MG63 (cell line): ENCODE measurements at regions not wholly inside any gene's neighbourhood (a gene's known extent, or its start where the extent isn't known, plus 50 kb on each side); places are given as distances from the start of the nearest gene placed in this dataset.

ENCODE experiments used
- DNase-seq: peaks from one replicate; pipeline ENCODE4 v3.0.0-alpha.2; 2020
- H3K27me3 ChIP-seq: fragments of 250-450 bp; sonication (Bioruptor Pico); 2 replicates; pipeline ENCODE4 v1.5.1; 2020; ENCODE audit warnings: mild to moderate bottlenecking, moderate library complexity
- H3K36me3 ChIP-seq: fragments of 250-450 bp; sonication (Bioruptor Pico); 2 replicates; pipeline ENCODE4 v1.5.1; 2020; ENCODE audit warnings: mild to moderate bottlenecking, moderate library complexity
- H3K4me3 ChIP-seq: fragments of 250-450 bp; sonication (Bioruptor Pico); 2 replicates; pipeline ENCODE4 v1.5.1; 2020; ENCODE audit warnings: mild to moderate bottlenecking, moderate library complexity
- H3K9me3 ChIP-seq: fragments of 250-450 bp; sonication (Bioruptor Pico); 2 replicates; pipeline ENCODE4 v1.5.1; 2020; ENCODE audit warnings: mild to moderate bottlenecking, moderate library complexity

GRCh38 chr3:177921153-177921552 is 615.1 kb upstream of the KCNMB2 start:
- DNase-seq = no peak

DNA sequence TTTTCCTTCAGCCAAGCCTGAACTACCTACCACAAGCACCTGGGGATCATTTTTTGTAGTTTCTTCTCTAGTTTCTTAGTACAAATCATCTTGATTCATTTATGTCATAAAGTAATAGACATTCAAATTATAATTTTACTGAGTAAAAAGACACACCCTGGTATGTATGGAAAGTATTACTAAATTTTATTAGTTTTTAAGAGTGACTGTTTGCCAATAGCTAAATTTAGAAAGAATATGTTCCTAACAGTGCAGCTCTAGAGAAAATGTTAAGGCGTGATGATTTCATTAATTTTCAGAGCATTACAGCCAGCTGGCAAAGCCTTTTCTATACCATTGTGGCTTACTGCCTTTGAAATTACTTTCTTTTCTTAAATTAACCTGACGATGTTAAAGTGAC is 612.0 kb upstream of the KCNMB2 start:
- no peaks in the 10 kb centered on the region for H3K27me3 ChIP-seq
- no peaks in the 10 kb centered on the region for H3K36me3 ChIP-seq
- H3K9me3 ChIP-seq = 0 out of 2 replicates have a peak, but pooled peaks cover 2% of the 10 kb centered on the region
- no peak for DNase-seq
- H3K4me3 ChIP-seq = no peak overlapping the region

More at GRCh38 chr3:177921153-177921552, 615.1 kb upstream of the KCNMB2 start:
- Histone ChIP-seq H3K4me3 (no peak overlapping the region), H3K36me3 (no peaks in the 10 kb centered on the region), H3K9me3 (0 out of 2 replicates have a peak, but pooled peaks cover 2% of the 10 kb centered on the region), H3K27me3 (no peaks in the 10 kb centered on the region)

DNA sequence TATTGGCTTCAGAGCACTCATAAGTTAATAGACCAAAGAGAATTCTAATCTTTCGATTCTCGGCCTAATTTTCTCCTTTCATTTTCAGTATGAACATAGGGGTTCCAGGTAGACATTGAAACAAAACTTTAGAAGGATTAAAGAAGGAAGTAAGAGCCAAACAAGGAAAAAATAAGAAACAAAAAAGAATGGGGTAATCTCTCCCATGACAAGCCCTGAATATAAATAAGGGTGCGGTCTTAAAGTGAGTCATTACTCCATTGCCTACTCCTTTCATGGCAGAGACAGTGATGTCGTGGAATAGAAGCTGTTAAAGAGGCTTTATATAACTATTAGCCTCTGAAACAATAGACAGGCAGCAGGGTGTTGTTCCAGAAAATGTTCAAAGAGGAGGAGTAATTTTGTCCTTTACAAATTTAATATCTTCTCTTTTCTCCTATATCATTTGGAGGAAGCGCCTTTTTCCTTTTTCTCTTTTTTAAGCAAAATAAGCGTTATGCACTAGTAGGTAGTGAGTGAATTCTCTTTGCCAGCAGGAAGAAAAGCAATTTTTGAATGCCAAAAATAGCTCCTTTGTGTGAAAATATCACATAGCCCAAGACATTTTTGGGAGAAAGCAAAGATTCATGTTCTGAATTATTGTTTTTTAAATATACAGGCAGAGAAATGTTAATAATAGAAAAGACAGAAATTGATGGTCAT is 607.9 kb upstream of the KCNMB2 start:
- H3K36me3 ChIP-seq = no peaks in the 10 kb centered on the region
- no peaks in the 10 kb centered on the region for H3K27me3 ChIP-seq
- DNase-seq = no peak
- 0 out of 2 replicates have a peak, but pooled peaks cover 2% of the 10 kb centered on the region for H3K9me3 ChIP-seq
- no peak overlapping the region for H3K4me3 ChIP-seq

GRCh38 chr3:177929310-177929709 is 606.9 kb upstream of the KCNMB2 start:
- H3K9me3 ChIP-seq = no peaks in the 10 kb centered on the region
- H3K4me3 ChIP-seq = no peak overlapping the region
- no peak for DNase-seq
- H3K36me3 ChIP-seq = no peaks in the 10 kb centered on the region
- no peaks in the 10 kb centered on the region for H3K27me3 ChIP-seq

- no peak for DNase-seq
- Histone ChIP-seq H3K9me3 (no peaks in the 10 kb centered on the region), H3K27me3 (no peaks in the 10 kb centered on the region), H3K4me3 (no peak overlapping the region), H3K36me3 (no peaks in the 10 kb centered on the region)
Measured at GRCh38 chr3:177930771-177931170, 605.5 kb upstream of the KCNMB2 start.

GRCh38 chr3:177931346-177931745 is 604.9 kb upstream of the KCNMB2 start:
- Histone ChIP-seq H3K9me3 (no peaks in the 10 kb centered on the region), H3K4me3 (no peak overlapping the region), H3K27me3 (no peaks in the 10 kb centered on the region), H3K36me3 (no peaks in the 10 kb centered on the region)
- no peak for DNase-seq

DNA sequence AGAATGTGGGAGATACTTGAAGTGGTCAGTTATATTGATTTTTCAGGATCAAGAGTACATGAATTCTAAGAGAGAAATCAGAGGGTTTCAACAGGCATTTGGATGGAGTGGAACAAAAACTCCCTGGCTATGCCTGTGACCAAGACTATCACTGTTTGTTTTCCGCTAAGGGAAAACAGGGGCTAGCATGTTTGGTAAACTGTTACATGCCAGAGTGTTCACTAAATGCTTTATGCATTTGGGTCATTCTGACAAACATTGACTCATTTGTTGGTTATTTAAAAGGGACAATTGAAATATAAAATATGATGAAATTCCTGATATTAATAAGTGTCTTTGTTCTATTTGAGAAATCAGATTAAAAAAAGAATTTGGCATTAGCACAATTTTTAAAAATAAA is 603.9 kb upstream of the KCNMB2 start:
- Histone ChIP-seq H3K27me3 (no peaks in the 10 kb centered on the region), H3K4me3 (no peak overlapping the region), H3K9me3 (no peaks in the 10 kb centered on the region), H3K36me3 (no peaks in the 10 kb centered on the region)
- no peak for DNase-seq

- Histone ChIP-seq H3K9me3 (no peaks in the 10 kb centered on the region), H3K36me3 (no peaks in the 10 kb centered on the region), H3K27me3 (no peaks in the 10 kb centered on the region), H3K4me3 (no peak overlapping the region)
- no peak for DNase-seq
Measured at GRCh38 chr3:177932750-177933660, 603.2 kb upstream of the KCNMB2 start.

DNA sequence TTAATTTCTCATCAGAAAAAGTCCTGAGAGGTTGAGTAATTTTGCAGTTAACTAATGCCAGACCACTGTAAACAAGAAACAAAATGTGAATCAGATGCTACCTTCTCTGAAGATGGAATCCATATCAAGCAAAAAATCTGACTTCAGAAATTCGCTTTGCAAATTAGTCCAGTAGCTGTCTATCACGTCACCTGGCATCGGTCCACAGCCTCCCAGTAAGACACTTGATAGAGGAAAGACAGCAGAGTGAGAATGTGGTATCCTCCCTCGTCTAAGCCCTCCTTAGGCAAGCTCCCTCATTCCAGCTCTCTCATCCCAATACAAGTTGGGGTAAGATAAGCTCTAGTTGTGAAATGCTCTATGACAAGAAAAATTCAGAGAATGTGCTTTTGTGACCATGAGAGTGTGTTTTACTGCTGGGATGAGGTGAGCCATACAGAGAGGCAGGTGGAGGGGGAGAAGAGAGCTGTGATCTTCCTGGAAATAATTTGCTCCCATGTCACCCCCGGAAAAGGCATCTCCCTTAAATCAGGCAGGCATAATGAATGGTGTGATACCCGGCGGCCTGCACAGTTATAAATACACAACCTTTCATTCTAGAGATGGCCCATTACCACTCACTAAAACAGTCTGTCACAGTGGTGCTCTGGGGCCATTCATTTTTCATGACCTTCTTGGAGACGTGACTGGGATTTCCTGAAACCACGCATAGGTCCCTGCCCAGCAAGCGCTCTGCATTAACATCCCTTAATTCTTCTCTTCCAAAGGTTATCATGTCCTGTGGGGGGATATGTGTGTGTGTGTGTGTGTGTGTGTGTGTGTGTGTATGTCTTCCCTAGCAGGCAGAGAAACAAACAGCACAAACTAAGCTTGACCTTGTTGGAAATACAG is 602.0 kb upstream of the KCNMB2 start:
- no peak overlapping the region for H3K4me3 ChIP-seq

GRCh38 chr3:177935047-177935446 is 601.2 kb upstream of the KCNMB2 start:
- no peaks in the 10 kb centered on the region for H3K9me3 ChIP-seq
- H3K4me3 ChIP-seq = no peak overlapping the region
- DNase-seq = no peak
- no peaks in the 10 kb centered on the region for H3K27me3 ChIP-seq
- H3K36me3 ChIP-seq = no peaks in the 10 kb centered on the region

More for the DNA sequence above, 602.0 kb upstream of the KCNMB2 start:
- Histone ChIP-seq H3K27me3 (no peaks in the 10 kb centered on the region), H3K36me3 (no peaks in the 10 kb centered on the region), H3K9me3 (no peaks in the 10 kb centered on the region)
- DNase-seq = no peak

GRCh38 chr3:177936721-177937120 is 599.5 kb upstream of the KCNMB2 start:
- no peak overlapping the region for H3K4me3 ChIP-seq
- no peaks in the 10 kb centered on the region for H3K36me3 ChIP-seq
- H3K9me3 ChIP-seq = no peaks in the 10 kb centered on the region
- DNase-seq = no peak
- H3K27me3 ChIP-seq = no peaks in the 10 kb centered on the region

- no peak for DNase-seq
- no peaks in the 10 kb centered on the region for H3K27me3 ChIP-seq
- no peaks in the 10 kb centered on the region for H3K36me3 ChIP-seq
- no peaks in the 10 kb centered on the region for H3K9me3 ChIP-seq
- no peak overlapping the region for H3K4me3 ChIP-seq
Measured at GRCh38 chr3:177942911-177943310, 593.3 kb upstream of the KCNMB2 start.

DNA sequence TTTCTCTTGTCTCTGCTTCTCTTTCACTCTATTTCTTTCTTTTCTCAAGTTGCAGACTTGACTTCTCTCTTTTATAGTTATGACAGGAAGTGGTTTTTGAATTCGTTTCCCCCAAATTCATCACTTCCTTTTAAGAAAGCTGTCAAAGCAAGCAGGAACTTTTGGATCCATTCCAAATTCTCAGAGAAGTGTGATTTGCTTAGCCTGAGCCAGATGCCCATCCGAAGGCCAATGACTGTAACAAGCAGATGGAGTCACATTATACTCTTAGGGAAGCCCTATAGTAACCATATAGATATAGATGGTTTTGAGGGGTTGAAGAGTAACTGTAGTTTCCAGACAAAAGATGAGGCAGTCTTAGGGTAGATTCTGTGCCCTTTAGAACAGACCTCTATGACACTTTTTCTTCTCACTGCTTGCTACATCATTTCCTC is 592.0 kb upstream of the KCNMB2 start:
- no peaks in the 10 kb centered on the region for H3K9me3 ChIP-seq
- no peaks in the 10 kb centered on the region for H3K36me3 ChIP-seq
- DNase-seq = no peak
- H3K27me3 ChIP-seq = no peaks in the 10 kb centered on the region
- no peak overlapping the region for H3K4me3 ChIP-seq

DNA sequence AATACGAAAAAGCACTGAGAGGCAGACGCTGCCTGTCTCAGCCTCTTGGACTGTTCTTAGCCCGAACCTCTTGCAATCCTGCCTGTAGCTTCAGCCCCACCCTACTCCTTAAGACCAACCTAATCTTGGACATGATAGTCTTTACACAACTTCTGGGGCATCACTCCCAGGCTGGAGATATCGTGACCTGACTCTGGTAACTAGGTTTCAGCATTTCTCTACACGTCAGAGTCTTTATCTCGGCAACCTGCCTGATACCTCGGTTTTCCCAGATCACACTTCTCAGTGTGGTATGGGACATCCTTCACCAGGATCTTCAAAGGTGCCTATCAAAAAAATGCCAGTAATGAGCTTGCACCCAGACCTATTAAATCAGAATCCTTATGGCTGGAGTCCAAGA is 590.2 kb upstream of the KCNMB2 start:
- Histone ChIP-seq H3K36me3 (no peaks in the 10 kb centered on the region), H3K9me3 (no peaks in the 10 kb centered on the region), H3K4me3 (no peak overlapping the region), H3K27me3 (no peaks in the 10 kb centered on the region)
- no peak for DNase-seq

- DNase-seq = no peak
- Histone ChIP-seq H3K27me3 (no peaks in the 10 kb centered on the region), H3K4me3 (no peak overlapping the region), H3K36me3 (no peaks in the 10 kb centered on the region), H3K9me3 (no peaks in the 10 kb centered on the region)
Measured at GRCh38 chr3:177946497-177946896, 589.7 kb upstream of the KCNMB2 start.

GRCh38 chr3:177946936-177947335 is 589.3 kb upstream of the KCNMB2 start:
- Histone ChIP-seq H3K27me3 (no peaks in the 10 kb centered on the region), H3K4me3 (no peak overlapping the region), H3K9me3 (no peaks in the 10 kb centered on the region), H3K36me3 (no peaks in the 10 kb centered on the region)
- no peak for DNase-seq

DNA sequence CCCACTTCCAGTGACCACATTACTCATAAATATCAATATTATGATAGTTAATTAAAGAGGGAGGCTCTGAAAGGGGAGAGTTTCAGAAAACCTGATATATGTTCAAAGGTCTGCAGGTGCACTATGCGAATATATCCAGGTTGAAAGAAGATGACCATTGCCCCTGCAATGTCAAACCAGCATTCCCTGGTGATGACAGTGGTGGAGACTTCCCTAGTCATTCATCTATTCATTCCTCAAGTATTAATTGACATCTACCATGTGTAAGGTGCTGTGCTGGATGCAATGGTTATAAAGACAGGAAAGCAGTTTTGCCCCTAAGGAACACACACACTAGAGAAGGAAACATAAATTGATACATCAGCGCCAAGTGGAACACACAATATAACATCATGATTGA is 588.3 kb upstream of the KCNMB2 start:
- Histone ChIP-seq H3K27me3 (no peaks in the 10 kb centered on the region), H3K9me3 (no peaks in the 10 kb centered on the region), H3K4me3 (no peak overlapping the region), H3K36me3 (no peaks in the 10 kb centered on the region)
- DNase-seq = no peak
